ENCODE measurements at regions not wholly inside any gene's neighbourhood (a gene's known extent, or its start where the extent isn't known, plus 50 kb on each side); places are given as distances from the start of the nearest gene placed in this dataset.

DNA sequence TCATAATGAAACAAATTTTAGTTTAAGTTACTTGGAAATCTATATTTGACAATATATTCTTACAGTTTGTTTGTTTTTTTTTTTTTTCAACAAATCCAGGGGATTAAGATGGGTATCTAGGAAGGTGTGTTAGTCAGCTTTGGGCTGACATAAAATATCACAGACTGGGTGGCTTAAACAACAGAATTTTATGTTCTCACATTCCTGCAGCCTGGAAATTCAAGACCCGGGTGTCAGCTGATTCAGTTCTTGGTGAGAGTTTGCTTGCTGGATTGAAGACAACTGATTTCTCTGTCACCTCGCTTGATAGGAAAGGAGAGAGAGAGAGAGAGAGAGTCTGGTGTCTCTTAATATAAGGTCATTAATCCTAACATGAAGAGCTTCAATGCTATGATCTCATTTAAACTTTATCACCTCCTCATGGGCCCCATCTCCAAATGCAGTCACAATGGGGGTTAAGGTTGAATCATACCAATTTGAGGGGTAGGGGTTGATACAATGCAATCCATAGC, 465.2 kb downstream of the CENPC start:
- TF ChIP-seq YY1 (IDR thresholded peaks at IDR 0.05; ENCODE audit: insufficient read depth, insufficient read length) = no peak
- TF ChIP-seq SUZ12 (IDR thresholded peaks at IDR 0.05; ENCODE audit: extremely low read depth, insufficient read depth, insufficient read length) = no peak

Data from NT2/D1 (cell line).